Activated T-helper 9 cell treated with anti-CD3 and anti-CD28 coated beads, Interleukin-2, amount 50 U/mL, for 16 hours (primary cell): ENCODE measurements at regions not wholly inside any gene's neighbourhood (a gene's known extent, or its start where the extent isn't known, plus 50 kb on each side); places are given as distances from the start of the nearest gene placed in this dataset.
"Not testable (repeated sequence)": the region's sequence is repeated elsewhere in the genome, so short reads cannot be mapped to it uniquely, and the experiment has no call there.

ENCODE experiments used
- DNase-seq: peaks from one replicate; pipeline ENCODE4 v3.0.0-alpha.2; 2020; ENCODE audit warnings: low read depth

DNA sequence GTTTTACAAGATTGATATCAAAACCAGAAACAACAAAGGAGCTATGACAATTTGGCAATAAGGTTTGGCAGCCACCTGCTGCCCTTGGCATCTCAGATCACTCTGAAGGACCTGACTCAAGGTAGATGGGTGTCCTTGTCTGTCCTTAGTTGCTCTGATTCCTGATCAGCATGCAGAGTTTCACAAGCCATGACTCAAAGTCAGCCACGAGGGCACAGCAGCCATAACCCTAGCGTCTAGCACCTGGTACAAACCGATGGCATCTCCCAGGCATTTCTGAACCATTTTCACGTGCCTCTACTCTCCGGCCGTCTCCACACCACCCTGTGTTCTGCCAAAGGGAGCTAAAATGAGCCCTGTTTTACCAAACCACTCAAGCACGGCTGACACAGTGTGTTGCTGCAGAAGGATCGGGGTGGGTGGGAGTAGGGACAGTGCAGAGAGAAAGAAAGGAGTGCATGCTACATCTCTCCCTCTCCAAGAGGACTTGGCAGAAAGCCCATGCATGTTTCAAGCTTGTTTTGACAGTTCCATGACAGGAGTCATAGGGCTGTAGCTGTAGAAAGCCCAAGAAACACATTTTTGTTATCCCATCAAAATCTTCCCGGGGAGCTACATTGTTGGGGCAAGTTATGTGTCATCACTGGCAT is 297.3 kb downstream of the ABCC12 start:
- no peak for DNase-seq

DNA sequence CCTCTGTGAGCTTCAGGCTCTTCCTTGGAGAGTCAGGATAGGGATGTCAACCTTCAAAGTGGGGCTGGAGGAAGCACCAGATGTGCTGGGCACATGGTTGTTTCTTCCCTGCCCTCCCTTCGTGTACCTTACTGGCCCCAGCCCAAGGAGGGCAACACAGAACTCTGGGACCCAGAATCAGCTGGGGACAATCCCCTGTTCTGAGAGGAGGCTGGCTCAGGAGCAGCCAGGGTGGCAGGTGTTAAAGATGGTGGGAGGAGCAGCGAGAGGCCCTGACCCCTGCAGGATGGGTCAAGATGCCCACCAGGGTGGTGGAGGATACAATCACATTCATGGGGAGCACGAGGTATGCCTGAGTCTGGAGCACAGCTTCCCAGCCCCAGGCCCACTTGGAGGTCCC is 300.4 kb downstream of the ABCC12 start:
- no peak for DNase-seq

DNA sequence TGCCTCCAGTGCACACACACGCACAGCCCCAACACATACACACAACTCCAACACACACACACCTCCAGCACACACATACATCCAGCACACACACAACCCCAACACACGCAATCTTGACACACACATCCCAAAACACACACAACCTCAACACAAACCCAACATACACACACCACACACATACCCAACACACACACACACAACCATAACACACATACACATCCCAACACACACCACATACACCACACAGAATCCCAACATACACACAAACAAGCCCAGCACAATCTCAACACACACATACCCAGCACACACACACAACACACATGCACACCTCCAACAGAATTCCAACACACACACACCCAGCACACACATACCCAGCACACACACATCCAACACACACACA is 301.1 kb downstream of the ABCC12 start:
- no peak for DNase-seq

DNA sequence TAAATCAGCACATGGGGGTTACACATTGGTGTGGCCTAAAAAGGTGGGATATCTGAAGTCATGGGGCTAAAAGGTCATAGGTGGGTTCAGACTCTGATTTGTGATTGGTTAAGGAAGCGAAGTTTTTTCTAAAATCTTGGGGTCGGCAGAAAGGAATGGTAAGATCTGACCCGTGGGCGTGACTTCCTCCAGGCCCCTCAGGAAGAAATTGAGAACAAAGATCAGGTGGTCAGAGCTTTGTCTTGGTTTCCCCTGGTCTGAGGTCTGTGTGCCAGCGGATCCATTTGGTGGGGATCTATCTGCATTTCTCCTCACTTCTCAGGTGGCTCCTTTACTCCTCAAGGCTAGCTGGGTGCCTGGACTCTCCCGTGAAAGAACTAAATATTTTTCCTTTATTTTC is 302.8 kb downstream of the ABCC12 start:
- DNase-seq: no peak

DNA sequence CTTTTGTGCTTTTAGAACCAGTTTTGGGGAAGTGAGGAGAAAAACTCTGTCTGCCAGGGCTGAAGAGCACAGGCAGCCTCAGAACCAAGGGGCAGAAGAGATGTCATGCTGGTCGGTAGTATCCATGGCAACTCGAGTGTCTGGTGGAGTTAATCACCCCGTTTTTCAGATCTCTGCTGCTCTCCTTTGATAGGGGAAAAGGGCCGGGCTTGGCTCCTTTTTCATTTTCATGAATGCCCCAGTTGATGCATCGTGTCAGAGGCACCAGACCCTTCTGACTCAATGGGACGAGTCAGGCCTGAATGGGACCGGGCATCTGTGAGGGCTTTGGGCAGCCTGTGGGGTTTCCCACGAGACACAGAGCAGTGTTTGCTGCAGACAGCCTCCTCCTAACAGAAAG is 304.6 kb downstream of the ABCC12 start:
- no peak for DNase-seq

DNA sequence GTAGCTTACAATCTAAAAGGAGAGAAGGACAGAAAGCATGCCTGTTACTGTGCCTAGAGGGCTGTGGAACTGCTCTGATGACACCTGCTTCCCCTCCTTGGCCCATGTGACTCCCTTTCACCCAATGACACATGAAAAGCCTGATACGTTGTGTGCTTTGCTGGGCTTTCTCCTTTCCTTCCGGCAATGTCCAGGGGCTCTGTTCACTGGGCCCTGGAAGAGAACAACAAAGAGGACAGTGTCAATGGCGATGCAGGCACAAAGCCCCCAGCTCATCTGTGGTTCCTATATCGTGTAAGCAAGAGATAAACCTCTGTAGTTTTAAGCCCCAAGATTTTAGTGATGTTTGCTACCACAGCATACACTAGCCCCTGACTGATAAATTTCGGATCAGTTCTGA is 306.1 kb downstream of the ABCC12 start:
- DNase-seq: no peak

DNA sequence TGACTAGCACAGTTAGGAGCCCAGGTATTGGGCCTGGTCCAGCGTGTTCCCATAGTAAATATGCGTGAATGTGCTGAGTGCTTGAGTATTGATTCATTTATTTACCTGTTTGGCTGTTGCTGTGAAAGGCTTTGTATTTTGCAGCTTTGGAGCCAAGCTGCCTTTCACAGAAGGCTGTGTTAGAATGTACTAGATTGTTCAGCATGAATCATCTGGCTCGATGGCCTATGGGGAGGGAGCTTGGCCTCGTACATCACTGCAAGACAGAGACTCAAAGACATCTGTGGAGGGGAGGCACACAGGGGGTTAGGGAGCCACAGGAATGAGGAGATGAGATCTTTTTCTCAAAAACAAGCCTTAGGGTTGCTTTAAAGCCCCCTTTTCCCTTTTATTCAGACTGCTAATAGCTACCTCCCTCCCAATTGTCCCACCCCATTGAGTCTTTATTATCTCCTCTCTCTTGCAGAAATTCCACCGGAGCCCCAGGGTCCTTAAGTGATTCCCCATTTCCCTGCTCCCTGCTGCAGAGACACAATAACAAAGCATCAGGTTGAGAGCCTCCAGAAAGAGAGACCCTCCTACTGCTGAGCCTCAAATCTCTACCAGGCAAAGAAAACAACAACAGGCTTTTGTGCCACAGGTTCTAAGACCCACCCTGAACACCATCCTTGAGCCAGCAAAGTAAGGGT is 307.2 kb downstream of the ABCC12 start:
- no peak for DNase-seq

DNA sequence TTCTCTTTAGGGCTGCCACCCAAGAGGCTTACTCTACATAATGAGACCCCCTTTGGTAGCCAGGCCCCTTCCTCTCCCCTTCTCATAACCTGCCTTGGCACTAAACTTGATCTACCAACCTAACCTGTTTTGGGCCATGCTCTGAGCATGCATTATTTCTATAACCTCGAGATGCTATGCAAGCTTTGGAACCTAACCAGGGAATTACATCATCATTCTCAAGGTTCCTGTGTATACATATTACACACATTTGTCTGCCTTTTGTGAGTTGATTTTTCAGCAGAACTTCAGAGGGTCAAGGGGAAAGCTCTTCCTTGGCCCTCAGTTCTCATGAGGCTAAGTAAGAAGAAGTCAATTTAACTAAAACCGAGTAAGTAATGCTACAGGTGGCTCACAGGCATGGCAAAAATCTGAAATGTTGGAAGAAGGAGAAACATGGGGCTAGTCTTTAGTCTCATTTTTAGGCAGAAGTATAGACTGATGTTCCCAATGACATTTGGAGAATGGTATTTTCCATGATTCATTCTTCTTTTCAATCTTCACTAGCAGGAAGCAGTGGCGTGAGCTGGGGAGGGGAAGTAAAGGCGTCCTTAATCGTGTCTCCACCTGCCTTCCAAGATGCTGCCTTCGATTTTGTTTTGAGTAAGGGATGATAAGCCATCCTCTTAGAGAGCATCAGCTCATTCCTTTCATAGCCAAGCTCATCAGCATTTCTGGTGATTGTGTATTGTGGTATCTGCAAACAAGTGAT is 308.4 kb downstream of the ABCC12 start:
- DNase-seq: no peak

DNA sequence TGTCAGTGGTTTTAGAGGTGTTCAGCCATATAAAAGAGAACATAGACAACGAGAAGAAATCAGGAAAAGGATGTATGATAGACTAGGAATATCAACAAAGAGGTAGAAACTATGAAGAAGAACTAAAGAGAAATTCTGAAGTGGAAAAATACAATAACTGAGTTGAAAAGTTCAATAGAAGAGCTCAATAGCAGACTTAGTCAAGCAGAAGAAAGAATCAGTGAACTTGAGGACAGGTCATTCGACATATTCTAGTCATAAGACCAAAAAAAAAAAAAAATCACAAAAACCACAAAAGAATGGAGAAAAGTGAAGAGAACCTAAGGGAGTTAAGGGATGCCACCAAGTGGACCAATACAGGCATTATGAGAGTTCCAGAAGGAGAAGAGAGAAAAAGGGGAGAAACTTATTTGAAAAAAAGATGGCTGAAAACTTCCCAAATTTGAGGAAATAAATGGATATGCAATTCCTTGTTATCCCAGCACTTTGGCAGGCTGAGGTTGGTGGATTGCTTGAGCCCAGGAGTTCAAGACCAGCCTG is 321.2 kb downstream of the ABCC12 start:
- no peak for DNase-seq

DNA sequence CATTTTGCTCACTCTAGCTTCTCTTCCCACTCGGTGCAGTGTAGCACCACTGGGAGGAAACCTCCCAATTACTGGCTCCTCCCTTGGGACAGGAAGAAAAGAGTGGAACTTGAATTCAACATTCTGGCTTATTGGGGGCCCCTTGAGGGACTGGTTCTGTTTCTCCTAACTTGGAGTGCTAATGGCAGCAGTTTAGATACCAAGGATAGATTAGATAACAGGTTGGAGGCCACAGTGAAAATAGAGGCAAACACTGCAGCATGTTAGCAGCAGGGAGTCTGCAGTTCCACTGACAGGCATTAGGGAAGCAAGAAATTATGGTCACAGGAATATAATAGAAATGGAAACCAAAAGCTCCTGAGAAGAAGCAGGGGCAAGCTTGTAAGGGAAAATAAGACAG is 322.0 kb downstream of the ABCC12 start:
- DNase-seq: no peak

DNA sequence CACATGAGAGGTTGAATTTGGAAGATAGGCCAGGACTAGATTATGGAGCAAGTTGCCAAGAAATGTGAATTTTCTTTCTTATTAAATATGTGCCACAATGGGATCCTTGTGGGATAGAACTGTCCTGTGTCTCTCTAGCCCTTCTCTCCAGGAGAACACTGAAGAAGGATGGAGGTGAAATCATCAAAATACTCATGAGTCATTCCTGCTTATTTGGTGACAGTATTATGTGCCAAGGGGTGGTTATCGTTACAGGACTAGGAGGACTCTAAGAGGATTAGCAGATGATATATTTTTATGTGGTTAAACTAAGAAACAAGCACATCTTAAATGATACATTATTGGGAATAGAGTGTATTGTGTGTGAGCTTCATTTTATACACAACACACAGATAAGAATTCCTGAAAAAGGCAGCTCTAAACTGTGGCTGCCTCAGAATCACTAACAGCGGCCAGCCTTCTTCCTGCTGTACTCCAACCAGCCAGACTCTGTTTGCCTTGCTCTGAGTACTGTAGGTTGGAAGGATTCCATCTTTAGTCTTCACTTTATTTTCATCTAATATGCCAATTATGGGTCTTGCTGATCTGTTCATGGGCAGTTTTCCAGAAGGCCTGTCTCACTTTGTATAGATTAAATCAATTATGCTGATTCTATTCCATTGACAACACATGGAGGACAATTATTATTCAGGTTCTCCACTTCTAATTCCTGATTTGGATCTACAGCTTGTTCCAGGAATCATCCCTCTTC is 325.8 kb downstream of the ABCC12 start:
- no peak for DNase-seq

DNA sequence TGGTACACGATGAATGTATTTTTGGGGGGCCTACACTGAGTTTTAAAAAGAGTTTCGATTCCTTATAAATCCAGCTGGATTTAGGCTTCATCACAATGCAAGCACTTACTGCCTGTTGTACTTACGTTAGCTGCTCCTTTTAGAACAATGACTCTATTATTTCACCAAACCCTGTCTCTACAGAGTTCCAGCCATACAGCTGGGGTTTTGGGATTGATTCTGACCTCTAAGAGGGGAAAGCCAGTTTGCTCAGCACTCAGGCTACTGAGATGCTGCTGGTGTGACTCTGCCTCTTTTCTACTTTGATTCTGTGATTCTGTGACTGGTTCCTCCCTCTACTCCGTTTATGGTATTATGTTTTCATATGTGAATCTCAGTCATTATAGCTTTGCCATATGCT is 329.7 kb downstream of the ABCC12 start:
- DNase-seq: no peak

DNA sequence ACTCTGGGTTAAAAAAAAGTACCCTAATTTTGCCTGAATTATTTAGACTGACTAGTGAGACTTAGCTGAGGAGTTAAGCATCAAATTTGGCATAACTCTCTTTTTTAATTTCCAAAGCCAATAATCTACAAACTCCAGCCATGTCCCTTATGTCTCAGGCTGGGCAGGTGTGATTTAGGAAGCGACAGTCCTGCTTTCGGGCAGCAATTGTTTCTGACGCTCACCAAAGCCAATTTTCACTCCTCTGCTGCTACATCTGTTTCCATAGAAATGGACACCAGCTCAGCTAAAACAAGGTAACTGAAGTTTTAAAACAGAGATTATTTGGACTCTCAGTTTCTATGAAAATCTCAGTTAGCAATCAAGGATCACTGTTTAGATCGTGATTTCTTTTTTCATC is 338.7 kb downstream of the ABCC12 start:
- DNase-seq: no peak

DNA sequence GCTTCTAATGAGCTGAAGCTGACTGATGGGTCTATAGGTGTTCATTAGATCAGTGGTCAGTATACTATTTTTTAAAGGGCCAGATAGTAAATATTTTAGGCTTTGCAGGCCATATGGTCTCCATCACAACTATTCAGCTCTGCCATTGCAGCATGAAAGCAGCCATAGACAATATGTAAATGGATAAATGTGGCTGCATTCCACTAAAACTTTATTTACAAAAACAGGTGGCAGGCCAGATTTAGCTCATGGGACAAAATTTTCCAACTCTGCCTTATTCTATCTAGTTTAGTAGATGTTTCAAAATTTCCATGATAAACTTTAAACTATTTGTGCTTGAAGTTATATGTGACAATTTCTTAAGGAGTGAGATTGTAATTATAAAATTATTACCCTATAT is 339.3 kb downstream of the ABCC12 start:
- DNase-seq: no peak

DNA sequence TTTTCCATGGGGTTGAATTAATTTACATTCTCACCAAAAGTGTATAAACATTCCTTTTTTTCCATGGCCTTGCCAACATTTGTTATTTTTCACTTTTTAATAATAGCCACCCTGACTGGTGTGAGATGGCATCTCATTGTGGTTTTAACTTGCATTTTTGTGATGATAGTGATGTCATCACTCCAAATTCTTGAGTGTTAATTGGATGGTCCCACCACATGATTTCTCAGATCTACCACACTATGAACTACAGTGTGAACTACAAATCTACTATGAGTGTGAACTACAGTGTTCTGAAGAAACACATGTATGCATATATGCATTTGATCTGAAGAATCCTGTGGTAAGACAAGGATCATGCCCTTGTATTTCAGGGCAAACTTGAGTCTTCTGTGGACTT is 340.1 kb downstream of the ABCC12 start:
- no peak for DNase-seq

DNA sequence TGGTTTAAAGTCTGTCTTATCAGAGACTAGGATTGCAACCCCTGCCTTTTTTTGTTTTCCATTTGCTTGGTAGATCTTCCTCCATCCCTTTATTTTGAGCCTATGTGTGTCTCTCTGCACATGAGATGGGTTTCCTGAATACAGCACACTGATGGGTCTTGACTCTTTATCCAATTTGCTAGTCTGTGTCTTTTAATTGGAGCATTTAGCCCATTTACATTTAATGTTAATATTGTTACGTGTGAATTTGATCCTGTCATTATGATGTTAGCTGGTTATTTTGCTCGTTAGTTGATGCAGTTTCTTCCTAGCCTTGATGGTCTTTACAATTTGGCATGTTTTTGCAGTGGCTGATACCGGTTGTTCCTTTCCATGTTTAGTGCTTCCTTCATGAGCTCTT is 344.0 kb downstream of the ABCC12 start:
- DNase-seq: not testable (repeated sequence)

DNA sequence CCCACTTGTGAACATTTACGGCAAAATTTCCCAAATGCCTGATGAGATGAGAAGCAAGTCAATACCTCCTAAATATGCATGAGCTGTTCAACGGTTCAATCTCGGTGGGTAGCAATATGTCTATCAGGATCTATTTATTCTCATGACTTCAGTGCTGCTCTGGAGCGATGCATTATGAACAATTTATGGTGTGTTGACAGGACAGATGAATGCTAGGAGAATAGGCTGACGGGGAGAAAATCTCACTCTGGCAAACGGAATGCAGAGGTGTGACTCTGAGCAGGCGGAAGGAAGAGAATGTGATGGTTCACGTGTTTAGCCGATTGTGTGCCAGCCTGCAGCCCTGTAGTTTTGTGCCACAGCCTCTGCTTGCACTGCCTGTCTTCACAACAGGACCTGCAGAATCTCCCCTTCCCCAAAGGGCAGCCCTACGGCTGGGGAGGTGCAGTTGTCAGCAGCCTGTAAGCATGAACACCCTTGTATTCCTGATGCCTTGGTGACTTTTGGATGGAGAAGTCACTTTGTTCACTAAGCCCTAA is 345.2 kb downstream of the PHKB start:
- no peak for DNase-seq

DNA sequence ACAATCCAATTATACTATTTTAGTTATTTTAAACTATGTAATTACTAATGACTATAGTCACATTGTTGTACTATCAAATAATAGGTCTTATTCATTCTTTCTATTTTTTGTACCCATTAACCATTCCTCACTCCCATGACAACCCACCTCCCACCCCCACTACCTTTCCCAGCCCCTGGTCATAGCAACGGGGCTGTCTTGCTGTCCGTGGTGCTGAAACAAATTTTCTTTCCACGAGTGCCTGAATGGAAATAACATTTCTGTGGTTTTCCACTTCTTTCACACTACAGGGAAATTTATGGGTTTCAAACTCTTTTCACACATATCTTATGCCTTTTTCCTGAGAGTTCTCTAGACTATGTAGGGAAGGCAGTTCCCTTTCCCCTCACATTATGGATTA is 326.6 kb downstream of the PHKB start:
- no peak for DNase-seq

DNA sequence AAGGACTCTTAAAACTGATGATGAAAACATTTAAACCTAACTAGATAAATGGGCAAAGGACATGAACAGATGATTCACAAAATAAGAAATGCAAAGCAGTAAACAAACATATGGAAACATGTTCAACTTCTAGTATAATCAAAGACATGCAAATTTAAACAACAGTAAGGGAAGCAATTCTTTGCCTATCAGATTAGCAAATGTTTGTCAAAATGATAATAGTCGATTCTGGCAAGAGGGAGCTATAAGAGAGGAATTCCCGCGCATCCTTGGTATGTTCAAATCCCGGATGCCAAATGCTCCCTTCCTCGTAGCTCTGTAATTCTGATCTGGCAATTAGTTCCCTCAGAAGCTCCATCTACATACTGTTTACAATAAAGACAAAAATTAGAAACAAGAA is 320.5 kb downstream of the PHKB start:
- no peak for DNase-seq

DNA sequence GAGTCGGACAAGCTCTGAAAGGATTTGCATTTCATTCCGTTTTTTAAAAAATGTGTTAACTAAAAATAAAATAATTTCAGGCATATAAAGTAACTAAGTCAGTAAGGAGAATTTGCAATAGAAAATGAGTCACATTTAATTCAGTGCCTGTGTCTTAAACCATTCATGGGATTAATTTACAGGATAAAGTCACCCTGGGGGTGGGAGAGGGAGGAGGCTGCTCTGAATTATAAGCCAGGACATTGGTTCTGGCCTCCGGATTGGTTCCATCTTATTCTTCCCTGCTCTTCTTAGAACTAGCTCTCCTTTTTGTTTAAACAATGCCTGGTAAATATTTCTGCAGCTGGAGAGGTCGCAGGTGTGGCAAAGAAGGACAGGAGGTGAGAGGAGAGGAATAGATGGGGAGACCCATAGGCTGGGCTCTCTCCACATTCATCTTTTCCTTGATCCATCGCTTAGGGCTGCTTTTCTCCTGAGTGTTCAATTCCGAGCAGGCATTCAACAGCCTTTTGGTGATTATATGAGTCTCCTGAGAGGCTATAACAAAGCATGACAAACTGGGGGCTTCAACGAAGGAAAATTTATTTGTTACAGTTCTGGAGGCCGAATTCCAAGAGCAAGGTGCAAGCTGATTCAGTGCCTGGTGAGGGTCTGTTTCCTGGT is 319.2 kb downstream of the PHKB start:
- DNase-seq: no peak

DNA sequence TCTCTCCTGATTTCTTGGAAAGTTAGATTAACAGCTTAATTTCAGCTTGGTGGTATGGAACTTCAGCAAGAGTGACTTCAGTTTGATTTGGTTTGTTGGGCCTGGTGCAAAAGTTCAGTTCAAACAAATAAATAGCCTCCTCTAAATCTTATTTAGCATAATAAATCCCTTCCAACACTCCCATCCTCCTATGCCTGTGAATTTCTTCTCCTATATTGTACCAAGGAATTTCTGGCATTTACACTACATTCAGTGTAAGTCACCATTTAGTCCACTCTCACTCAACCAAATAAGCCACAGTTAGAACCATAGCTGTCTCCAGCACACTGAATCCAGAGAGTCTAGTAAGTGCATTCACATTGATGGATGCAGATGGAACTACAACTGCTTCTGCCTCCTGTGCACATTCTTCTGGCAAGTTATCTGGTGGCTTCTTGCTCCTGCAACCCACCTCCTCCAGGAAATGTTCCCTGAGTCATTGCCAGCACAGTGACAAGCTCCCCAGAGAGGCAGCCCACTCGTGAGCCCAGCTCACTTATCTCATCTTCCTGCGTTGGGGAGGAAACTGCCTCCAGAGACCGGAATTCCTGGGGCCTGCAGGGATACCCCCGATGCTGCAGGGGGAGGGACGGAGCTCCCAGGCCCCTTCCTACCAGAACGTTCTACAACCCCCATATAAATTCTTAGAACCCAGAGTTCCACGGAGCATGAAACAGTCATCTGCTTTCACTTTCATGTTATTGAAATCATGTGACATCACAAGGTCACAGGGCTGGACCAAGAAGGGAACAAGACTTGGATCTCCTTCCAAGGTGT is 318.3 kb downstream of the PHKB start:
- DNase-seq: no peak
